ENCODE measurements at regions not wholly inside any gene's neighbourhood (a gene's known extent, or its start where the extent isn't known, plus 50 kb on each side); places are given as distances from the start of the nearest gene placed in this dataset.

DNA sequence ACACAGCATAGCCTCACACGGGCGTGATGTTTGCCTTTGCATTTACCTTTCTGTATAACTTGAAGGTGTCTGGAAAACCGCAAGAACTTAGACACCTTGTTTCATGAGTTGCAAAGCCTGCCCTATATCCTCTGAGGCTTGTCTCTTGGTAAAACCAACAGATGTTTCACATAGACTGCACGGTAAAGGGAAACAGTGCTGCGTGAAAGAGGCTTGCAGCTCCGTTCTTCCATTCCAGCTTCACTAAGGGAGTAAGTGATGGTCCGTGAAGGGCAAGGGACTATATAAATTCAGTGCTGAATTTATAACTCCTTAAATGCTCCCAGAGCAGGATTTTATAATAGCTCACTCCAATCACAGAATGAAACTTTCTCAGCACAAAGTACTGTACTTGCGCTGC lies 360.5 kb downstream of the SOX11 start:
- Mint-ChIP-seq H3K36me3 (ENCODE audit: low read depth) (peaks cover 9% of the 10 kb centered on the region), H3K27me3 (ENCODE audit: low read depth, poor library complexity) (peaks cover 7% of the 10 kb centered on the region), H3K9me3 (peaks cover 25% of the 10 kb centered on the region), H3K27ac (no peak overlapping the region), H3K4me1 (peaks cover 42% of the 10 kb centered on the region), H3K4me3 (no peak overlapping the region)
- TF ChIP-seq, protein P1, sequence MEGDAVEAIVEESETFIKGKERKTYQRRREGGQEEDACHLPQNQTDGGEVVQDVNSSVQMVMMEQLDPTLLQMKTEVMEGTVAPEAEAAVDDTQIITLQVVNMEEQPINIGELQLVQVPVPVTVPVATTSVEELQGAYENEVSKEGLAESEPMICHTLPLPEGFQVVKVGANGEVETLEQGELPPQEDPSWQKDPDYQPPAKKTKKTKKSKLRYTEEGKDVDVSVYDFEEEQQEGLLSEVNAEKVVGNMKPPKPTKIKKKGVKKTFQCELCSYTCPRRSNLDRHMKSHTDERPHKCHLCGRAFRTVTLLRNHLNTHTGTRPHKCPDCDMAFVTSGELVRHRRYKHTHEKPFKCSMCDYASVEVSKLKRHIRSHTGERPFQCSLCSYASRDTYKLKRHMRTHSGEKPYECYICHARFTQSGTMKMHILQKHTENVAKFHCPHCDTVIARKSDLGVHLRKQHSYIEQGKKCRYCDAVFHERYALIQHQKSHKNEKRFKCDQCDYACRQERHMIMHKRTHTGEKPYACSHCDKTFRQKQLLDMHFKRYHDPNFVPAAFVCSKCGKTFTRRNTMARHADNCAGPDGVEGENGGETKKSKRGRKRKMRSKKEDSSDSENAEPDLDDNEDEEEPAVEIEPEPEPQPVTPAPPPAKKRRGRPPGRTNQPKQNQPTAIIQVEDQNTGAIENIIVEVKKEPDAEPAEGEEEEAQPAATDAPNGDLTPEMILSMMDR (IDR thresholded peaks at IDR 0.05): no peak
- DNase-seq: no peak

DNA sequence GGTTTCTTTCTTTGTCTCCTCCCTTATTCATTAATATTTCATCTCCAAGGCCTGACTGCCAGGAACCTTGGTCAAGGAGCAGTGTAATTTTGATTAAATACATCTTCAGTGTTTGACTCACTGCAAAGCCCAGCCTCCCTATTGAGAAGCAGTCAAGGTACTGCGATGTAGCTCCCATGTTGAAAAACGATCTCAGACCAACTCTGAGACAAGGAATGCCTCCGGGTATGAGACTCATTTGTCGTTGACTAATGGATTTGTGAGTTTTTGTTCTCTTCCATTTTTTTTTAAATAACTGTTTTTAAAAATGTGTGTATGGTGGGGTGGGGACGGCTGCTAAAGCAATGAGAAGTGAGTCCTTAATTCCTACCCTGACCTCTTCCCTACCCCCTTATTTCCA lies 361.6 kb downstream of the SOX11 start:
- H3K36me3 Mint-ChIP-seq (ENCODE audit: low read depth): peaks cover 9% of the 10 kb centered on the region
- H3K27ac Mint-ChIP-seq: no peak overlapping the region
- no peak overlapping the region for H3K4me3 Mint-ChIP-seq
- no peak for DNase-seq
- TF ChIP-seq, protein P1 (IDR thresholded peaks at IDR 0.05): no peak
- peaks cover 42% of the 10 kb centered on the region for H3K4me1 Mint-ChIP-seq
- H3K9me3 Mint-ChIP-seq: peaks cover 14% of the 10 kb centered on the region
- peaks cover 7% of the 10 kb centered on the region for H3K27me3 Mint-ChIP-seq (ENCODE audit: low read depth, poor library complexity)

DNA sequence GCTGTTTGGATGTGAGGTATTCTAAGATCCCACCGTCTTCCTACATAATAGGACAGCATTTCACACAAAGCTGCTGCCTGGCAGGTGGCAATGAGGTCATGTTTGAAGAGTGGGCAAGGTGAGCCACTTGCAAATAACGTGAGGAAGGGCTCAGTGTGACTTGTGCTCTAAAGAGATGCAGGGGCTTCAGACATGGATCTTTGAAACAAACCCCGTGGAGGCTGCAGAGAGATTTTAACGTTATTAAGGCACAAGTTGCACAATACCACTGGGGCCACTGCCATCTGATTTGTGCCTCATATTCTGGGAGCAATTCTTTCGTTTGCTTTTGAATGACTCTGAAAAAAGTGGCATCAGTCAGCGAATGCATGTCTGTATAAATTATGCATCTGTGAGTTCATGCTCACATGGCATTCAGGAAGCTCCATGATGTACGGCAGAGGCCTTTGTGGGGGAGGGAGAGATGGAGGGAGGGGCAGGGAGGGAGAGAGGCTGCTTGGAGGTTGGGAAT lies 362.0 kb downstream of the SOX11 start:
- no peak for DNase-seq
- Mint-ChIP-seq H3K4me3 (no peak overlapping the region), H3K27me3 (ENCODE audit: low read depth, poor library complexity) (peaks cover 7% of the 10 kb centered on the region), H3K9me3 (peaks cover 11% of the 10 kb centered on the region), H3K4me1 (peaks cover 42% of the 10 kb centered on the region), H3K36me3 (ENCODE audit: low read depth) (peaks cover 7% of the 10 kb centered on the region), H3K27ac (no peak overlapping the region)
- TF ChIP-seq, protein P1 (IDR thresholded peaks at IDR 0.05): no peak

DNA sequence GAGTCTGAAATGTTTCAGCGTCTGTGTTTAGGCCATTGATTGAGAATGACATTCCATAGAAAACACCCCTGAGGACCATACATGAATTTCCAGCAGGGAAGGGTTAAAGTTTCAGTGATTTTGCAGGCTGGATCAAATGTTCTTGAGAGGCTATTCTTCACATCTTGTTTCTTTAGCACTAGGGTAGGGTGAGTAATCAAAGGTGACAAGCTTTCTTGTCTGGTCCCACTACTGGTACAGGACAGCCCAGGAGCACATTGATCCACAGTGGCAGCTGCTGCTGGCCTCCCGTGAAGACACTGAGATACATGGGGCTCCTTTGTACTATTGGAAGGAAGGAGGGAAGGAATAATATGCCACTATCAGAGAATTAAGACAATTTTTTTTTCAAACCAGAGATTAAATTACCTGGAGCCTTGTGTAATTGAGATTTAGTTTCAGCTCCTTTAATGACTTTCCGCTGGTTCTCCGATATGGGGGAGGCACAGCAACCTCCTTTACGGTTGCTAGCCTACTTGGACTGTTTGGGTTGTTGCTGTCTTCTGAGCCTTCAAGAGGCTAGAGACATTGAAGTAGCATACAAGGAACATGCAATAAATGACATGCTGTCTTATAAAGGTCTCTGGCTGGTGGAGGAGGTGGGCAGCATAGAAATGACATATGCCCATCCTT lies 368.9 kb downstream of the SOX11 start:
- no peaks in the 10 kb centered on the region for H3K36me3 Mint-ChIP-seq (ENCODE audit: low read depth)
- no peak overlapping the region for H3K4me3 Mint-ChIP-seq
- H3K9me3 Mint-ChIP-seq: no peaks in the 10 kb centered on the region
- peak overlapping the region; percentile 1 for H3K27ac Mint-ChIP-seq
- TF ChIP-seq, protein P1 (IDR thresholded peaks at IDR 0.05): no peak
- H3K4me1 Mint-ChIP-seq: peaks cover 26% of the 10 kb centered on the region
- H3K27me3 Mint-ChIP-seq (ENCODE audit: low read depth, poor library complexity): peaks cover 12% of the 10 kb centered on the region
- DNase-seq: no peak

DNA sequence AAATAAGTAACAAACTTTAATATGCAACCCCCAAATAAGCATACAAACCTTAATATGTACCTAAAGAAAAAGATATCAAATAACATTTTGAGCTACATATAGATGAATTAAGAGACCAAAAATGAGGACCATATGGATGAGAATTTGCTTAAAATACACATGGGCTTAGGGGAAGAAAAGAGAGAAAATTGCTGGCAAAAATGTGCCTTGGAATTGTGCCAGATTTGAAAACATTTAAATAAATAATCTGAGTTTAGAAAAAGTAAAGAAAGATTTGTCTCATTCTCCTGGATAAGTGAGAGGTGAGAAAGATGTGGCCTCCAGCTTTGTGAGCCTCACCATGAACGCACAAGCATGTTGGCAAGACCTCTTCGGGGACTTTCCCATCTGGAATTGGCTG lies 372.6 kb downstream of the SOX11 start:
- Mint-ChIP-seq H3K36me3 (ENCODE audit: low read depth) (no peaks in the 10 kb centered on the region), H3K4me3 (no peak overlapping the region), H3K27me3 (ENCODE audit: low read depth, poor library complexity) (peaks cover 17% of the 10 kb centered on the region), H3K4me1 (peaks cover 39% of the 10 kb centered on the region), H3K9me3 (no peaks in the 10 kb centered on the region), H3K27ac (no peak overlapping the region)
- TF ChIP-seq, protein P1 (IDR thresholded peaks at IDR 0.05): no peak
- no peak for DNase-seq

DNA sequence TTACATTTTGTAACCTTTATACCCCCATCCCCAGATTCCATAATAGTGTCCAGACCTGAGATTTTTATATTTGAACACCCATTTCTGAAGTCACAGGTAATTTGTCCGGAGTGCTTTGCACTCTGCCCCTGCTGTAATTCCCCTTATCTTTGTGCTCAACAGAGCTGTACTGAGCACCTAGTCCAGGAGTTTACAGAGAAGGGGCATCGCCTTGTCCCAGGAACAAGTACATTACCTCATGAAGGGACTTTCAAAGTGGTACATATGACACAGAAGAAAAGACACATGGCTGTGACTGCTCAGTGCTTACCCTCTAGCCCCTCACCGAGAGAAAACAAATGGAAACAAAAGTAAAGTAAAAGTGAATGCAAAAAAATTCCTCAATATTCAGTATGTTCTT lies 373.5 kb downstream of the SOX11 start:
- Mint-ChIP-seq H3K4me3 (no peak overlapping the region), H3K4me1 (peaks cover 41% of the 10 kb centered on the region), H3K9me3 (no peaks in the 10 kb centered on the region), H3K27ac (no peak overlapping the region), H3K27me3 (ENCODE audit: low read depth, poor library complexity) (peaks cover 17% of the 10 kb centered on the region), H3K36me3 (ENCODE audit: low read depth) (no peaks in the 10 kb centered on the region)
- TF ChIP-seq, protein P1 (IDR thresholded peaks at IDR 0.05): no peak
- no peak for DNase-seq
